PC-3 (cell line): ENCODE measurements at regions not wholly inside any gene's neighbourhood (a gene's known extent, or its start where the extent isn't known, plus 50 kb on each side); places are given as distances from the start of the nearest gene placed in this dataset.

ENCODE experiments used
- ATAC-seq: fragments of 200-7000 bp; cut with Tn5 transposase; 2 replicates; pipeline ENCODE4 v1.9.1; 2020; ENCODE audit warnings: mild to moderate bottlenecking, moderate library complexity
- BruUV-seq: library from RNA; stranded (reverse); fragments of 400-500 nt; replicated peaks from 2 replicates; lab custom pipeline; 2021; lab: Mats Ljungman, UMichigan
- CTCF ChIA-PET: fragments of 300-600 bp; sonication (Branson Sonifier 250); formaldehyde crosslinking; loops from one replicate; lab custom pipeline; 2022; ENCODE audit warnings: antibody characterized with exemption; lab: Charles Lee
- POLR2A ChIA-PET: fragments of 300-600 bp; sonication (Branson Sonifier 250); formaldehyde crosslinking; loops from one replicate; lab custom pipeline; 2022; ENCODE audit warnings: antibody characterized with exemption; ENCODE audit not compliant: unreplicated experiment; lab: Charles Lee
- DNase-seq: peaks from one replicate; pipeline ENCODE4 v3.0.0-alpha.2; 2015
- H2AFZ ChIP-seq: fragments of 300-600 bp; sonication (generic); 2 replicates; pipeline ENCODE4 v1.6.0; 2016; ENCODE audit warnings: antibody characterized with exemption, low read length
- H3F3A ChIP-seq: fragments of 300-600 bp; sonication (generic); one replicate; pipeline ENCODE4 v1.6.0; 2017; ENCODE audit warnings: antibody characterized with exemption, low read length, control low read depth, mild to moderate bottlenecking; ENCODE audit not compliant: unreplicated experiment
- H3K27ac ChIP-seq: fragments of 300-600 bp; sonication (generic); 2 replicates; pipeline ENCODE4 v1.5.1; 2016; ENCODE audit warnings: mild to moderate bottlenecking, low read length
- H3K27me3 ChIP-seq: fragments of 300-600 bp; sonication (generic); 2 replicates; pipeline ENCODE4 v1.6.1; 2016; ENCODE audit warnings: low read length, mixed read lengths
- H3K36me3 ChIP-seq: fragments of 300-600 bp; sonication (generic); 2 replicates; pipeline ENCODE4 v1.6.1; 2016; ENCODE audit warnings: low read depth, mixed run types, low read length, mixed read lengths
- H3K4me1 ChIP-seq: fragments of 300-600 bp; sonication (generic); 2 replicates; pipeline ENCODE4 v1.5.1; 2016; ENCODE audit warnings: low read length; ENCODE audit not compliant: insufficient read depth
- H3K4me2 ChIP-seq: fragments of 300-600 bp; sonication (generic); 2 replicates; pipeline ENCODE4 v1.6.0; 2016; ENCODE audit warnings: low read length
- H3K4me3 ChIP-seq: fragments of 300-600 bp; sonication (generic); 2 replicates; pipeline ENCODE4 v1.5.1; 2016; ENCODE audit warnings: mild to moderate bottlenecking, low read length, mixed read lengths
- H3K79me2 ChIP-seq: fragments of 300-600 bp; sonication (generic); 2 replicates; pipeline ENCODE4 v1.6.1; 2017; ENCODE audit warnings: low read length, mixed read lengths
- H3K9ac ChIP-seq: fragments of 300-600 bp; sonication (generic); 2 replicates; pipeline ENCODE4 v1.6.0; 2016; ENCODE audit warnings: mild to moderate bottlenecking, low read length
- H3K9me2 ChIP-seq: fragments of 300-600 bp; sonication (generic); replicated peaks from 2 replicates; pipeline ENCODE4 v1.6.1; 2016; ENCODE audit warnings: mixed run types, low read length, mixed read lengths
- H3K9me3 ChIP-seq: fragments of 300-600 bp; sonication (generic); 2 replicates; pipeline ENCODE4 v1.6.1; 2016; ENCODE audit warnings: low read length, mixed read lengths
- H4K20me1 ChIP-seq: fragments of 300-600 bp; sonication (generic); 2 replicates; pipeline ENCODE4 v1.6.1; 2016; ENCODE audit warnings: low read length, mixed read lengths
- EZH2 ChIP-seq: fragments of 300-600 bp; sonication (generic); IDR thresholded peaks from one replicate; pipeline ENCODE4 v1.6.1; 2017; ENCODE audit warnings: antibody characterized with exemption, mild to moderate bottlenecking, low read length; ENCODE audit not compliant: unreplicated experiment
- EZH2phosphoT487 ChIP-seq: fragments of 300-600 bp; sonication (generic); IDR thresholded peaks from 2 replicates; pipeline ENCODE4 v1.6.1; 2018; ENCODE audit warnings: mild to moderate bottlenecking, antibody characterized with exemption, low read length, borderline replicate concordance
- intact Hi-C: fragments of 100-400 bp; cut with micrococcal nuclease; formaldehyde crosslinking; loops from 2 replicates; pipeline ENCODE4 v1.9.0; 2023
- TF ChIP-seq, protein P1 (sequence below): fragments of 300-600 bp; sonication (generic); conservative IDR thresholded peaks from 2 replicates; pipeline ENCODE4 v1.5.1; 2017; ENCODE audit warnings: antibody characterized with exemption, low read depth, mild to moderate bottlenecking, low read length

DNA sequence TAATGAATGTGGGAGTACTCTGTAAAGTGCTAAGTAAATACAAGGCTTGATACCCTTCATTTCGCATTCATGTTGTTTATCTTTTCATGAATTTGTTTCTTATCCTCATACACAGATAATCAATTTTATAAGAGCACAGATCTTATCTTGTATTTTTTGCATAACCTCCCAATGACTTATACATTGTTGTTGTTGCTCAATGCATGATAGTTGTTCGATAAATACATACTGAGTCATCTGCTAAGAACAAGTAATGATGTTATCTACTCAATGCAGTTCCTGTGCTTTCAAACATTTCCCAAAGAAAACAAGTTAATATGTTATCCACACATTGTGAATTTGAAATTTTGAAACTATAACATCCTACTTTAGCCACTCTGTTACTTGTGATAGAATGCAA lies 60.7 kb downstream of the TAF11L14 start:
- peaks cover 16% of the 10 kb centered on the region for H3K4me1 ChIP-seq
- H3K9me2 ChIP-seq: no peaks in the 10 kb centered on the region
- no peaks in the 10 kb centered on the region for H3K27me3 ChIP-seq
- BruUV-seq: no TSS peak
- H3K79me2 ChIP-seq: no peaks in the 10 kb centered on the region
- H2AFZ ChIP-seq: no peak overlapping the region
- peak overlapping the region; percentile 20 for H3K4me2 ChIP-seq
- CTCF ChIA-PET: no interaction called here
- POLR2A ChIA-PET: no interaction called here
- TF ChIP-seq, protein P1, sequence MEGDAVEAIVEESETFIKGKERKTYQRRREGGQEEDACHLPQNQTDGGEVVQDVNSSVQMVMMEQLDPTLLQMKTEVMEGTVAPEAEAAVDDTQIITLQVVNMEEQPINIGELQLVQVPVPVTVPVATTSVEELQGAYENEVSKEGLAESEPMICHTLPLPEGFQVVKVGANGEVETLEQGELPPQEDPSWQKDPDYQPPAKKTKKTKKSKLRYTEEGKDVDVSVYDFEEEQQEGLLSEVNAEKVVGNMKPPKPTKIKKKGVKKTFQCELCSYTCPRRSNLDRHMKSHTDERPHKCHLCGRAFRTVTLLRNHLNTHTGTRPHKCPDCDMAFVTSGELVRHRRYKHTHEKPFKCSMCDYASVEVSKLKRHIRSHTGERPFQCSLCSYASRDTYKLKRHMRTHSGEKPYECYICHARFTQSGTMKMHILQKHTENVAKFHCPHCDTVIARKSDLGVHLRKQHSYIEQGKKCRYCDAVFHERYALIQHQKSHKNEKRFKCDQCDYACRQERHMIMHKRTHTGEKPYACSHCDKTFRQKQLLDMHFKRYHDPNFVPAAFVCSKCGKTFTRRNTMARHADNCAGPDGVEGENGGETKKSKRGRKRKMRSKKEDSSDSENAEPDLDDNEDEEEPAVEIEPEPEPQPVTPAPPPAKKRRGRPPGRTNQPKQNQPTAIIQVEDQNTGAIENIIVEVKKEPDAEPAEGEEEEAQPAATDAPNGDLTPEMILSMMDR: no peak
- TF ChIP-seq EZH2 (no peak), EZH2phosphoT487 (no peak)
- DNase-seq: peak; percentile 76
- no peaks in the 10 kb centered on the region for H4K20me1 ChIP-seq
- no peaks in the 10 kb centered on the region for H3K36me3 ChIP-seq
- intact Hi-C loops: no loop called here
- no peaks in the 10 kb centered on the region for H3F3A ChIP-seq
- no peaks in the 10 kb centered on the region for H3K9me3 ChIP-seq
- H3K9ac ChIP-seq: no peak overlapping the region
- no peak overlapping the region for H3K4me3 ChIP-seq
- peak overlapping the region; percentile 34 for H3K27ac ChIP-seq
- peak; percentile 33; the same call in 1 of the 2 replicates for ATAC-seq

DNA sequence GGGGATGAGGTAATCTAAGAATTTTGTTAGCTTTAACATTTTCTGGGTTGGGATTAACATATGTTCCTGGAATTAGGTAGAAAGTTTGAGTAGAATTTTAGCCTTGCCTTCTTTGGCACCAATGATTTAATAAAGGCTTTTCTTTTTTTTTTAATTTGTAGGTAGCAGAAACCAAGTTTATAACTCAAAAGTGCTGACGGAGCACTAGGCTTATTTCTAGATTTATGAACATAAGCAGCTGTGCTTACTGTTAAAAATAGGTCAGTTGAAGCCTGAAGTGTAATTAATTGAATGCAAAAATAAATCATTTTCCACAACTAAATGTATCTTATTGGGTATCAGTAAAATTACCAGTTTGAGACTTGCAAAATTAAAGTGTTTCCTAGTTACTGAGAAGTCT lies 62.4 kb downstream of the TAF11L14 start:
- CTCF ChIA-PET: no interaction called here
- intact Hi-C loops: no loop called here
- H3K36me3 ChIP-seq: no peaks in the 10 kb centered on the region
- no peak overlapping the region for H3K4me3 ChIP-seq
- no peak for DNase-seq
- no peak overlapping the region for H3K27ac ChIP-seq
- POLR2A ChIA-PET: no interaction called here
- no TSS peak for BruUV-seq
- H3K9me3 ChIP-seq: no peaks in the 10 kb centered on the region
- H3F3A ChIP-seq: no peaks in the 10 kb centered on the region
- no peaks in the 10 kb centered on the region for H3K79me2 ChIP-seq
- no peaks in the 10 kb centered on the region for H3K9me2 ChIP-seq
- no peak overlapping the region for H2AFZ ChIP-seq
- H4K20me1 ChIP-seq: no peaks in the 10 kb centered on the region
- H3K4me2 ChIP-seq: no peak overlapping the region
- ATAC-seq: no peak
- H3K4me1 ChIP-seq: peaks cover 16% of the 10 kb centered on the region
- TF ChIP-seq EZH2: no peak
- TF ChIP-seq EZH2phosphoT487: no peak
- TF ChIP-seq, protein P1: no peak
- no peak overlapping the region for H3K9ac ChIP-seq
- no peaks in the 10 kb centered on the region for H3K27me3 ChIP-seq

DNA sequence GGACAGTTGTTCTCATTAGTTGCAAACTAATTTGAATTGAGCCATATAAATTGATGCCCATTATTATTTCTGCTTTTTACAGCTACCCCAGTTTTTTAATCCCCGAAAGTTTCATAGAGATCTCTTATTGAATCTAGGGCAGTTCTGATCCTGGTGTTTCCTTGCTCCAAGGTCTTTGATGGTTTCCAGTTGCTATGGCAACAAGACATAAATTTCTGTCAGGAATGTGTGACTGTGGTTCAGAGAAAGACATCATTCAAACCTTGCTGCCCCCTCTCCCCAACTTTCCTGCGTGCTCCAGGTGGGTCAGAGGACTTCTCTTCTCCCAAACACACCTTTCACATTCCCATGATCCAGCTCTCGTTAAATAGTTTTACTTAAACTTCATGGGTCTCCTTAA lies 63.4 kb downstream of the TAF11L14 start:
- no peak for DNase-seq
- Histone ChIP-seq H3K9ac (no peak overlapping the region), H3F3A (no peaks in the 10 kb centered on the region), H3K36me3 (no peaks in the 10 kb centered on the region), H3K9me2 (no peaks in the 10 kb centered on the region), H3K79me2 (no peaks in the 10 kb centered on the region), H3K4me3 (no peak overlapping the region), H4K20me1 (no peaks in the 10 kb centered on the region), H3K27me3 (no peaks in the 10 kb centered on the region), H3K27ac (no peak overlapping the region), H3K4me2 (no peak overlapping the region), H2AFZ (no peak overlapping the region), H3K4me1 (peaks cover 16% of the 10 kb centered on the region), H3K9me3 (no peaks in the 10 kb centered on the region)
- TF ChIP-seq EZH2phosphoT487 (no peak), EZH2 (no peak)
- TF ChIP-seq, protein P1: no peak
- ChIA-PET CTCF (no interaction called here), POLR2A (no interaction called here)
- no peak for ATAC-seq
- no TSS peak for BruUV-seq
- intact Hi-C loops: no loop called here
